C4-2B (cell line): ENCODE measurements at regions not wholly inside any gene's neighbourhood (a gene's known extent, or its start where the extent isn't known, plus 50 kb on each side); places are given as distances from the start of the nearest gene placed in this dataset.

Experiments used
- CTCF ChIP-seq: fragments of 450-650 bp; conservative IDR thresholded peaks from 2 replicates; pipeline ENCODE4 v1.5.1; 2017; ENCODE audit warnings: mild to moderate bottlenecking
- ZFX ChIP-seq: fragments of 450-650 bp; IDR thresholded peaks from 2 replicates; pipeline ENCODE4 v1.6.1; 2017

DNA sequence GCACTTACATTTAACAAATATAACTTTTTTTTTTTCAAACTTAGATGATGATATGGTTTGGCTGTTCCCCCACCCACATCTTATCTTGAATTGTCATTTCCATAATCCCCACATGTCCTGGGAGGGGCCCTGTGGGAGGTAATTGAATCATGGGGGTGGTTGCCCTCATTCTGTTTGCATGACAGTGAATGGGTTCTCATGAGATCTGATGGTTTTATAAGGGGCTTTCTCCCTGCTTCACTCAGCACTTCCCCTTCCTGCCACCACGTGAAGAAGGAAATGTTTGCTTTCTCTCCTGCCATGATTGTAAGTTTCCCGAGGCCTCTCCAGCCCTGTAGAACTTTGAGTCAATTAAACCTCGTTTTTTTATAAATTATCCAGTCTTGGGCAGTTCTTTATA is 432.6 kb downstream of the AMY1C start:
- TF ChIP-seq CTCF (no peak), ZFX (no peak)
